ENCODE measurements at regions not wholly inside any gene's neighbourhood (a gene's known extent, or its start where the extent isn't known, plus 50 kb on each side); places are given as distances from the start of the nearest gene placed in this dataset.

GRCh38 chr5:135186662-135187522, 152.9 kb upstream of the PITX1 start:
- TF ChIP-seq EZH2 (IDR thresholded peaks at IDR 0.05), result no peak
- no peak for TF ChIP-seq POLR2AphosphoS5 (IDR thresholded peaks at IDR 0.05; ENCODE audit: borderline replicate concordance, low read depth, low read length)

All from SK-N-MC (cell line).